ENCODE measurements at regions not wholly inside any gene's neighbourhood (a gene's known extent, or its start where the extent isn't known, plus 50 kb on each side); places are given as distances from the start of the nearest gene placed in this dataset.

GRCh38 chr4:77332696-77333270 lies 175.8 kb downstream of the CCNG2 start:
- TF ChIP-seq, protein P1, sequence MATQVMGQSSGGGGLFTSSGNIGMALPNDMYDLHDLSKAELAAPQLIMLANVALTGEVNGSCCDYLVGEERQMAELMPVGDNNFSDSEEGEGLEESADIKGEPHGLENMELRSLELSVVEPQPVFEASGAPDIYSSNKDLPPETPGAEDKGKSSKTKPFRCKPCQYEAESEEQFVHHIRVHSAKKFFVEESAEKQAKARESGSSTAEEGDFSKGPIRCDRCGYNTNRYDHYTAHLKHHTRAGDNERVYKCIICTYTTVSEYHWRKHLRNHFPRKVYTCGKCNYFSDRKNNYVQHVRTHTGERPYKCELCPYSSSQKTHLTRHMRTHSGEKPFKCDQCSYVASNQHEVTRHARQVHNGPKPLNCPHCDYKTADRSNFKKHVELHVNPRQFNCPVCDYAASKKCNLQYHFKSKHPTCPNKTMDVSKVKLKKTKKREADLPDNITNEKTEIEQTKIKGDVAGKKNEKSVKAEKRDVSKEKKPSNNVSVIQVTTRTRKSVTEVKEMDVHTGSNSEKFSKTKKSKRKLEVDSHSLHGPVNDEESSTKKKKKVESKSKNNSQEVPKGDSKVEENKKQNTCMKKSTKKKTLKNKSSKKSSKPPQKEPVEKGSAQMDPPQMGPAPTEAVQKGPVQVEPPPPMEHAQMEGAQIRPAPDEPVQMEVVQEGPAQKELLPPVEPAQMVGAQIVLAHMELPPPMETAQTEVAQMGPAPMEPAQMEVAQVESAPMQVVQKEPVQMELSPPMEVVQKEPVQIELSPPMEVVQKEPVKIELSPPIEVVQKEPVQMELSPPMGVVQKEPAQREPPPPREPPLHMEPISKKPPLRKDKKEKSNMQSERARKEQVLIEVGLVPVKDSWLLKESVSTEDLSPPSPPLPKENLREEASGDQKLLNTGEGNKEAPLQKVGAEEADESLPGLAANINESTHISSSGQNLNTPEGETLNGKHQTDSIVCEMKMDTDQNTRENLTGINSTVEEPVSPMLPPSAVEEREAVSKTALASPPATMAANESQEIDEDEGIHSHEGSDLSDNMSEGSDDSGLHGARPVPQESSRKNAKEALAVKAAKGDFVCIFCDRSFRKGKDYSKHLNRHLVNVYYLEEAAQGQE (IDR thresholded peaks at IDR 0.05; ENCODE audit: borderline replicate concordance) = no peak
- TF ChIP-seq EZH2 (IDR thresholded peaks at IDR 0.05; ENCODE audit: borderline replicate concordance, insufficient read depth, low read length, poor library complexity, severe bottlenecking) (no peak), CTCF (IDR thresholded peaks at IDR 0.05; ENCODE audit: poor library complexity, severe bottlenecking) (no peak), MXI1 (conservative IDR thresholded peaks at IDR 0.05; ENCODE audit: poor library complexity, severe bottlenecking) (no peak)

All from neural cell (in vitro differentiated cells).